NOMO-1 treated with dmso at 0.1 percent for 144 hours (cell line): ENCODE measurements at regions not wholly inside any gene's neighbourhood (a gene's known extent, or its start where the extent isn't known, plus 50 kb on each side); places are given as distances from the start of the nearest gene placed in this dataset.
"Not testable (repeated sequence)": the region's sequence is repeated elsewhere in the genome, so short reads cannot be mapped to it uniquely, and the experiment has no call there.

ENCODE experiments used
- DNase-seq: peaks from one replicate; lab custom pipeline; 2025; ENCODE audit not compliant: unreplicated experiment; lab: John Stamatoyannopoulos, UW

- peak; percentile 32 for DNase-seq
Observed at GRCh38 chr19:13665125-13665905, 99.0 kb upstream of the MRI1 start.

GRCh38 chr19:13652810-13653590 lies 111.3 kb upstream of the MRI1 start:
- DNase-seq = no peak

GRCh38 chr19:13646758-13647157 lies 117.6 kb upstream of the MRI1 start:
- no peak for DNase-seq

- DNase-seq = no peak
Observed at GRCh38 chr19:13644645-13645044, 119.7 kb upstream of the MRI1 start.

- DNase-seq = no peak
Observed at GRCh38 chr19:13640611-13641010, 123.7 kb upstream of the MRI1 start.

- no peak for DNase-seq
Observed at GRCh38 chr19:13639342-13639929, 124.9 kb upstream of the MRI1 start.

GRCh38 chr19:13637664-13638063 lies 126.7 kb upstream of the MRI1 start:
- DNase-seq = no peak

- no peak for DNase-seq
Observed at GRCh38 chr19:13634658-13635057, 128.4 kb upstream of the CACNA1A start.

- DNase-seq = no peak
Observed at GRCh38 chr19:13633522-13633922, 127.2 kb upstream of the CACNA1A start.

- DNase-seq = no peak
Observed at GRCh38 chr19:13633109-13633508, 126.8 kb upstream of the CACNA1A start.

- not testable (repeated sequence) for DNase-seq
Observed at GRCh38 chr19:13632164-13632563, 125.9 kb upstream of the CACNA1A start.

GRCh38 chr19:13629687-13630357 lies 123.5 kb upstream of the CACNA1A start:
- DNase-seq = no peak

GRCh38 chr19:13627531-13627930 lies 121.3 kb upstream of the CACNA1A start:
- no peak for DNase-seq

- no peak for DNase-seq
Observed at GRCh38 chr19:13623716-13624710, 117.7 kb upstream of the CACNA1A start.

GRCh38 chr19:13622766-13623715 lies 116.8 kb upstream of the CACNA1A start:
- DNase-seq = no peak

- no peak for DNase-seq
Observed at GRCh38 chr19:13621413-13621812, 115.1 kb upstream of the CACNA1A start.

- DNase-seq = no peak
Observed at GRCh38 chr19:13619203-13619632, 112.9 kb upstream of the CACNA1A start.

- no peak for DNase-seq
Observed at GRCh38 chr19:13615890-13616289, 109.6 kb upstream of the CACNA1A start.

- no peak for DNase-seq
Observed at GRCh38 chr19:13613447-13613846, 107.2 kb upstream of the CACNA1A start.
